Transverse colon (tissue), 4 donors: ENCODE measurements at regions not wholly inside any gene's neighbourhood (a gene's known extent, or its start where the extent isn't known, plus 50 kb on each side); places are given as distances from the start of the nearest gene placed in this dataset.

Experiments used
- DNase-seq: peaks from one replicate; pipeline ENCODE4 v3.0.0-alpha.2; 2019
- H3K27ac ChIP-seq, 4 donors: fragments of 200-600 bp; sonication (generic); 2 replicates each; pipeline ENCODE4 v1.5.1; 2016 to 2018; ENCODE audit warnings: inconsistent platforms in 4 of 4
- H3K27me3 ChIP-seq: fragments of 200-600 bp; sonication (generic); 2 replicates; pipeline ENCODE4 v1.5.1; 2017; ENCODE audit warnings: inconsistent platforms
- H3K36me3 ChIP-seq, 4 donors: fragments of 200-600 bp; sonication (generic); 2 replicates each; pipeline ENCODE4 v1.5.1; 2017 to 2019; ENCODE audit warnings: inconsistent platforms in 4 of 4
- H3K4me1 ChIP-seq, 4 donors: fragments of 200-600 bp; sonication (generic); 2 replicates each; pipeline ENCODE4 v1.5.1; 2017 to 2020; ENCODE audit warnings: inconsistent platforms in 4 of 4
- H3K4me3 ChIP-seq, 4 donors: fragments of 200-600 bp; sonication (generic); 1 replicate in 1 of 4; 2 replicates in 3 of 4; pipeline versions ENCODE4 v1.5.1 to v1.6.1; 2017 to 2019; ENCODE audit warnings: inconsistent platforms in 4 of 4
- H3K9me3 ChIP-seq, 2 donors: fragments of 200-600 bp; sonication (generic); 2 replicates each; pipeline ENCODE4 v1.5.1; 2017 to 2019; ENCODE audit warnings: inconsistent platforms in 2 of 2
- EP300 ChIP-seq: sonication (generic); formaldehyde crosslinking; IDR thresholded peaks from one replicate; pipeline ENCODE4 v1.6.1; 2017; ENCODE audit warnings: antibody characterized with exemption, low read depth
- POLR2A ChIP-seq: fragments of 450-650 bp; IDR thresholded peaks from one replicate; pipeline ENCODE4 v1.6.1; 2016; ENCODE audit warnings: antibody characterized with exemption, mild to moderate bottlenecking, moderate library complexity
- POLR2AphosphoS5 ChIP-seq, 3 donors: sonication (generic); formaldehyde crosslinking; IDR thresholded peaks; one replicate each; pipeline ENCODE4 v1.6.1; 2016; ENCODE audit warnings: antibody characterized with exemption in 3 of 3
- WGBS, 2 donors: methylation state at CpG; one replicate each; pipeline ENCODE4 v1.1.5; 2018; ENCODE audit warnings: low coverage in 1 of 2; 5-methylcytosine and 5-hydroxymethylcytosine counted together
- in situ Hi-C, 4 donors: fragments of 200-750 bp; cut with MboI; loops; one replicate each; pipeline versions ENCODE4 v1.15.0 to v1.15.1; 2017; ENCODE audit warnings: low sequenced_read_pairs in 3 of 4, low pct_ligation_motif_present in 1 of 4, low pct_unique_long_range_greater_than_20kb in 1 of 4
- intact Hi-C: fragments of 100-400 bp; cut with DNase I; formaldehyde crosslinking; loops from one replicate; pipeline ENCODE4 v1.15.1; 2023; ENCODE audit warnings: low total_unique reads
- TF ChIP-seq, protein P1 (sequence below), 5 experiments: fragments of 200-600 bp in 3 of 5; fragments of 450-650 bp in 2 of 5; sonication (generic) in 3 of 5; IDR thresholded peaks; 1 replicate in 2 of 5; 2 replicates in 3 of 5; pipeline ENCODE4 v1.5.1; 2016 to 2017; ENCODE audit warnings: antibody characterized with exemption in 5 of 5, inconsistent platforms in 3 of 5, mild to moderate bottlenecking in 2 of 5, moderate library complexity in 1 of 5

DNA sequence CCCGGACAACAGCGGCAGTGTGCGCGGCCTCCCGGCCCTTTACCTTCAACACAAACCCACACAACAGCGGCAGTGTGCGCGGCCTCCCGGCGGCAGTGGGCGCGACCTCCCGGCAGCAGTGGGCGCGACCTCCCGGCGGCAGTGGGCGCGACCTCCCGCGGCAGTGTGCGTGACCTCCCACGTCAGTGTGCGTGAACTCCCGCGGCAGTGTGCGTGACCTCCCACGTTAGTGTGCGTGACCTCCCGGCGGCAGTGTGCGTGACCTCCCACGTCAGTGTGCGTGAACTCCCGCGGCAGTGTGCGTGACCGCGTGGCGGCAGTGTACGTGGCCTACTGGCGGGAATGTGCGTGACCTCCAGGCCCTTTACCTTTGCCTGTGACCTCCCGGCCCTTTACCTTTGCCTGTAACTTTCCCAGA, 576.6 kb upstream of the FRG1 start:
- TF ChIP-seq EP300 (no peak), POLR2A (no peak), POLR2AphosphoS5 (IDR thresholded peaks at IDR 0.05) (no peak)
- TF ChIP-seq, protein P1, sequence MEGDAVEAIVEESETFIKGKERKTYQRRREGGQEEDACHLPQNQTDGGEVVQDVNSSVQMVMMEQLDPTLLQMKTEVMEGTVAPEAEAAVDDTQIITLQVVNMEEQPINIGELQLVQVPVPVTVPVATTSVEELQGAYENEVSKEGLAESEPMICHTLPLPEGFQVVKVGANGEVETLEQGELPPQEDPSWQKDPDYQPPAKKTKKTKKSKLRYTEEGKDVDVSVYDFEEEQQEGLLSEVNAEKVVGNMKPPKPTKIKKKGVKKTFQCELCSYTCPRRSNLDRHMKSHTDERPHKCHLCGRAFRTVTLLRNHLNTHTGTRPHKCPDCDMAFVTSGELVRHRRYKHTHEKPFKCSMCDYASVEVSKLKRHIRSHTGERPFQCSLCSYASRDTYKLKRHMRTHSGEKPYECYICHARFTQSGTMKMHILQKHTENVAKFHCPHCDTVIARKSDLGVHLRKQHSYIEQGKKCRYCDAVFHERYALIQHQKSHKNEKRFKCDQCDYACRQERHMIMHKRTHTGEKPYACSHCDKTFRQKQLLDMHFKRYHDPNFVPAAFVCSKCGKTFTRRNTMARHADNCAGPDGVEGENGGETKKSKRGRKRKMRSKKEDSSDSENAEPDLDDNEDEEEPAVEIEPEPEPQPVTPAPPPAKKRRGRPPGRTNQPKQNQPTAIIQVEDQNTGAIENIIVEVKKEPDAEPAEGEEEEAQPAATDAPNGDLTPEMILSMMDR (IDR thresholded peaks at IDR 0.05), result no peak
- WGBS, 2 donors, result 94% methylated on average over 42 of the region's 44 CpGs; no CpG with 5 or more reads in 1 of the 2 donors
- H3K36me3 ChIP-seq, result no peaks in the 10 kb centered on the region
- no peak for DNase-seq
- no peaks in the 10 kb centered on the region for H3K27me3 ChIP-seq
- H3K4me3 ChIP-seq, result no peak overlapping the region
- H3K27ac ChIP-seq, result no peak overlapping the region
- intact Hi-C loops, result no loop called here
- no peaks in the 10 kb centered on the region for H3K9me3 ChIP-seq
- no peaks in the 10 kb centered on the region for H3K4me1 ChIP-seq
- in situ Hi-C loops, result no loop called here

DNA sequence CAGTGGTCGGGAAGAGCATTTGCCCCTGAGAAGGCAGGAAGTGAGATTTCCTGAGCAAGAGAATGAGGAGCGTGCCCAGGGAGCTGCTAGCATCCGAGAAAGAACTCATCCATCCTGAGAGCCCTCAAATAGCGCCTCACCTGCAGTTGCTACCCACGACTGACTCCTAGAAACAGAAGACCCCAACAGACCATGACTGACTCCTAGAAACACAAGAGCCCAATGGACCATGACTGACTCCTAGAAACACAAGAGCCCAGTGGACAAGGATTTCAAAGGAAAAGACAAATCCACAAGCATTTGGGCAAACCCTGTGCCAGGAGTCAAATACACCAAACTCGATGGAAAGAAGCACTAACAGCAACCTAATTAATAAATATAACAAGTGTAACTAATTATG, 575.2 kb upstream of the FRG1 start:
- no peak overlapping the region for H3K27ac ChIP-seq
- no peaks in the 10 kb centered on the region for H3K27me3 ChIP-seq
- WGBS, 2 donors, result 20 to 70% methylated on average over 1 to 6 of the region's 6 CpGs
- TF ChIP-seq EP300, result no peak
- TF ChIP-seq, protein P1 (IDR thresholded peaks at IDR 0.05), result no peak
- TF ChIP-seq POLR2A, result no peak
- TF ChIP-seq POLR2AphosphoS5 (IDR thresholded peaks at IDR 0.05), result no peak
- in situ Hi-C loops (no loop called here), intact Hi-C loops (no loop called here)
- no peak overlapping the region for H3K4me3 ChIP-seq
- no peaks in the 10 kb centered on the region for H3K36me3 ChIP-seq
- H3K9me3 ChIP-seq, result no peaks in the 10 kb centered on the region
- H3K4me1 ChIP-seq, result no peaks in the 10 kb centered on the region
- DNase-seq, result no peak

DNA sequence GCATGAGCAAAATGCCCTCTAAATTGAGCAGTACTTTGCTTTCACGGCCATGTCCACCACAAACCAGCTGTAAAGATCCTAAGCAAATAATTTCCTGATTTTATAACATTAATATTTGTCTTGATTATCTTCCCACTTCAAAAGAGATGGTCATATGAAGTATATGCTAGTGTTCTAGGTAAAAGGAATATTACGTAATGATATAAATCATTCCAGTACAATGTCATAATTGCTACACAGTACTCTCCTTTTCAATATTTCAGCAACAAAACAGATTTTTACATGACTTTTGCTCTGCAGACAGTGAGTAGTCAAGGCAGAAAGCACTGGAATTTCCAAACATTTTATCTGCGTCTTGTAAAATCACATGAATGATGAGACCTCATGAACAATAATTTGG, 572.8 kb upstream of the FRG1 start:
- no peak for TF ChIP-seq EP300
- TF ChIP-seq, protein P1 (IDR thresholded peaks at IDR 0.05), result no peak
- TF ChIP-seq POLR2A, result no peak
- TF ChIP-seq POLR2AphosphoS5 (IDR thresholded peaks at IDR 0.05), result no peak
- Histone ChIP-seq H3K36me3 (no peaks in the 10 kb centered on the region), H3K4me1 (no peaks in the 10 kb centered on the region), H3K9me3 (no peaks in the 10 kb centered on the region), H3K27me3 (no peaks in the 10 kb centered on the region), H3K4me3 (no peak overlapping the region), H3K27ac (no peak overlapping the region)
- in situ Hi-C loops, result no loop called here
- 74 to 80% methylated on average over 3 of the region's 3 CpGs for WGBS, 2 donors
- intact Hi-C loops, result no loop called here
- DNase-seq, result no peak

DNA sequence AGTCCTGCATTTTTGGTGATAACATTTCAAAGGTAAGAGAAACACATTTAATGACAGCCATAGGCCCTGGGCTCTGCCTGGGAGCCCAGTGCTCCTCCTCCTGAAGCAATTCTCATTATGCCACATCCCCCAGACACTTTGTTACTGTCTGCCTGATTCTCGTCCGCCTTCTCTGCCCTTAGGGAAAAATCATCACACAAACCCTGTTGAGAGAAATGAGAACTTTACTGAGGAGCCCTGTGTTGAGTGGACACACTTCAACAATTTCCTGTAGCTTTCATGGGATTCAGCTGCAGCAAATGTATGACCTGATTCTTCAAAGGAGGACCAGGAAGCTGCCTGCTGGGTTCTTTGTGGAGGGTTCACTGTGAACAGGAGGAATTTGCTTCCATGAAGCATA, 566.5 kb upstream of the FRG1 start:
- H3K4me1 ChIP-seq, result no peaks in the 10 kb centered on the region
- in situ Hi-C loops (no loop called here), intact Hi-C loops (no loop called here)
- H3K27ac ChIP-seq, result no peak overlapping the region
- H3K4me3 ChIP-seq, result no peak overlapping the region
- TF ChIP-seq EP300 (no peak), POLR2A (no peak), POLR2AphosphoS5 (IDR thresholded peaks at IDR 0.05) (no peak)
- TF ChIP-seq, protein P1 (IDR thresholded peaks at IDR 0.05), result no peak
- 89 to 100% methylated on average over 2 of the region's 2 CpGs for WGBS, 2 donors
- H3K9me3 ChIP-seq, result no peaks in the 10 kb centered on the region
- no peak for DNase-seq
- no peaks in the 10 kb centered on the region for H3K27me3 ChIP-seq
- H3K36me3 ChIP-seq, result no peaks in the 10 kb centered on the region
